22Rv1 (cell line): ENCODE measurements at regions not wholly inside any gene's neighbourhood (a gene's known extent, or its start where the extent isn't known, plus 50 kb on each side); places are given as distances from the start of the nearest gene placed in this dataset.

Source experiments
- ZFX ChIP-seq: fragments of 450-650 bp; IDR thresholded peaks from 2 replicates; pipeline ENCODE4 v1.6.1; 2017; ENCODE audit warnings: antibody characterized with exemption, borderline replicate concordance
- TF ChIP-seq, protein P1 (sequence below): fragments of 450-650 bp; IDR thresholded peaks from 2 replicates; pipeline ENCODE4 v1.5.1; 2017; ENCODE audit warnings: mild to moderate bottlenecking

DNA sequence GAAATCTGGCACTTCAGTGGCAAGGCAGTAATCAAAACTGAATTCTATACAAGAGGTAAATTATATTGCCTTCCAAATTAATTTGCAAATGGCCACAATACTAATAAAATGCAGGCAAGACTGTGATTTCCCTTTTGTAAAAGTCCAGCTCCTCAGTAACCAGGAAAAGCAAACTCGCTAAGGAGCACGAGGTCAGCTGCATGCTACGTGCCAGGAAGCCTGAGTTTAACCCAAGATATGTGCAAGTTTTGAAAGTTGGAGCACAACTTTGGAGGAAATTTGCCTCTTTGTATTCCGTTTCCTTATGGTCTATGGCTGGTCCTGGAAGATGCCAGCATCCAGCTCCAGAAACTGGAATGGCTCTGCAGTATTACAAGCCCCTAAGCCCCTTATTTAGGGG lies 226.8 kb upstream of the DYNLRB2 start:
- TF ChIP-seq, protein P1, sequence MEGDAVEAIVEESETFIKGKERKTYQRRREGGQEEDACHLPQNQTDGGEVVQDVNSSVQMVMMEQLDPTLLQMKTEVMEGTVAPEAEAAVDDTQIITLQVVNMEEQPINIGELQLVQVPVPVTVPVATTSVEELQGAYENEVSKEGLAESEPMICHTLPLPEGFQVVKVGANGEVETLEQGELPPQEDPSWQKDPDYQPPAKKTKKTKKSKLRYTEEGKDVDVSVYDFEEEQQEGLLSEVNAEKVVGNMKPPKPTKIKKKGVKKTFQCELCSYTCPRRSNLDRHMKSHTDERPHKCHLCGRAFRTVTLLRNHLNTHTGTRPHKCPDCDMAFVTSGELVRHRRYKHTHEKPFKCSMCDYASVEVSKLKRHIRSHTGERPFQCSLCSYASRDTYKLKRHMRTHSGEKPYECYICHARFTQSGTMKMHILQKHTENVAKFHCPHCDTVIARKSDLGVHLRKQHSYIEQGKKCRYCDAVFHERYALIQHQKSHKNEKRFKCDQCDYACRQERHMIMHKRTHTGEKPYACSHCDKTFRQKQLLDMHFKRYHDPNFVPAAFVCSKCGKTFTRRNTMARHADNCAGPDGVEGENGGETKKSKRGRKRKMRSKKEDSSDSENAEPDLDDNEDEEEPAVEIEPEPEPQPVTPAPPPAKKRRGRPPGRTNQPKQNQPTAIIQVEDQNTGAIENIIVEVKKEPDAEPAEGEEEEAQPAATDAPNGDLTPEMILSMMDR = no peak
- TF ChIP-seq ZFX = no peak
